Endothelial cell of umbilical vein (primary cell): ENCODE measurements at regions not wholly inside any gene's neighbourhood (a gene's known extent, or its start where the extent isn't known, plus 50 kb on each side); places are given as distances from the start of the nearest gene placed in this dataset.

Experiments
- BruUV-seq: library from RNA; stranded (reverse); fragments of 400-500 nt; replicated peaks from 2 replicates; lab custom pipeline; 2021; lab: Mats Ljungman, UMichigan
- CTCF ChIA-PET: fragments of 300-600, 350-600 bp; sonication (Branson Sonifier 250); formaldehyde crosslinking; loops from one replicate; lab custom pipeline; 2021; ENCODE audit warnings: antibody characterized with exemption, inconsistent platforms; lab: Charles Lee
- POLR2A ChIA-PET: fragments of 300-600, 350-600 bp; sonication (Branson Sonifier 250); formaldehyde crosslinking; loops from one replicate; lab custom pipeline; 2021; ENCODE audit warnings: antibody characterized with exemption, inconsistent platforms; lab: Charles Lee
- DNase-seq: peaks from one replicate; pipeline ENCODE4 v3.0.0-alpha.2; 2011; ENCODE audit warnings: low read depth, low spot score
- FAIRE-seq: peaks from 2 replicates; lab custom pipeline; 2011; peaks lifted over from hg19 to GRCh38; lab: Jason Lieb, UNC
- H2AFZ ChIP-seq: 2 replicates; pipeline ENCODE4 v1.6.0; 2012; ENCODE audit warnings: low read depth, low read length, control low read depth, inconsistent platforms
- H3K27ac ChIP-seq: 2 replicates; pipeline ENCODE4 v1.5.1; 2011; ENCODE audit warnings: low read depth, mild to moderate bottlenecking, control low read depth, low read length, moderate library complexity; ENCODE audit not compliant: insufficient read depth
- H3K27me3 ChIP-seq, 2 experiments: 2 replicates each; pipeline versions ENCODE4 v1.6.0 to v1.6.1; 2011; ENCODE audit warnings: low read length in 2 of 2, mixed read lengths in 1 of 2; ENCODE audit not compliant: control insufficient read depth in 2 of 2, insufficient read depth in 2 of 2
- H3K36me3 ChIP-seq, 2 experiments: 2 replicates in 1 of 2; 3 replicates in 1 of 2; pipeline ENCODE4 v1.5.1; 2011; ENCODE audit warnings: low read length in 2 of 2, mild to moderate bottlenecking in 1 of 2, moderate library complexity in 1 of 2; ENCODE audit not compliant: control insufficient read depth in 2 of 2, insufficient read depth in 2 of 2; ENCODE audit errors: extremely low read depth in 1 of 2
- H3K4me1 ChIP-seq: 3 replicates; pipeline ENCODE4 v1.5.1; 2011; ENCODE audit warnings: mild to moderate bottlenecking, low read length; ENCODE audit not compliant: control insufficient read depth, insufficient read depth; ENCODE audit errors: extremely low read depth
- H3K4me2 ChIP-seq: 2 replicates; pipeline ENCODE4 v1.6.1; 2011; ENCODE audit warnings: low read length, control low read depth, mixed read lengths; ENCODE audit not compliant: insufficient read depth
- H3K4me3 ChIP-seq, 3 experiments: fragments of 200-600 bp in 1 of 3; sonication (generic), shearing (Covaris generic) in 1 of 3; replicated peaks in 1 of 3; 2 replicates each; pipeline ENCODE4 v1.5.1; 2011 to 2016; ENCODE audit warnings: control low read depth in 3 of 3, low read length in 3 of 3, mild to moderate bottlenecking in 2 of 3, inconsistent platforms in 1 of 3, low read depth in 1 of 3, moderate library complexity in 1 of 3; ENCODE audit not compliant: insufficient read depth in 1 of 3
- H3K79me2 ChIP-seq: 2 replicates; pipeline ENCODE4 v1.6.0; 2012; ENCODE audit warnings: low read length, inconsistent platforms; ENCODE audit not compliant: control insufficient read depth, insufficient read depth
- H3K9ac ChIP-seq: replicated peaks from 2 replicates; pipeline ENCODE3; 2011; ENCODE audit warnings: low read length, control low read depth; ENCODE audit not compliant: insufficient read depth; ENCODE audit errors: extremely low read depth
- H3K9me1 ChIP-seq: replicated peaks from 3 replicates; pipeline ENCODE4 v1.6.0; 2011; ENCODE audit warnings: mild to moderate bottlenecking, low read length; ENCODE audit not compliant: control insufficient read depth, insufficient read depth; ENCODE audit errors: extremely low read depth
- H3K9me3 ChIP-seq: replicated peaks from 2 replicates; pipeline ENCODE4 v1.5.1; 2012; ENCODE audit warnings: low read length, inconsistent platforms; ENCODE audit not compliant: control insufficient read depth, insufficient read depth
- H4K20me1 ChIP-seq: replicated peaks from 2 replicates; pipeline ENCODE3; 2011; ENCODE audit warnings: mild to moderate bottlenecking, low read length; ENCODE audit not compliant: control insufficient read depth, insufficient read depth; ENCODE audit errors: extremely low read depth
- CTCF ChIP-seq, 2 donors: IDR thresholded peaks; 1 replicate in 1 of 2; 2 replicates in 1 of 2; pipeline ENCODE4 v1.5.1; 2011; ENCODE audit warnings: low read length in 2 of 2, mild to moderate bottlenecking in 2 of 2, moderate library complexity in 2 of 2, control low read depth in 1 of 2, inconsistent platforms in 1 of 2, low read depth in 1 of 2; ENCODE audit not compliant: insufficient read depth in 1 of 2; ENCODE audit errors: extremely low read depth in 1 of 2
- EZH2 ChIP-seq: IDR thresholded peaks from 2 replicates; pipeline ENCODE4 v1.6.1; 2012; ENCODE audit warnings: borderline replicate concordance, low read depth, mild to moderate bottlenecking, moderate library complexity, low read length, inconsistent platforms; ENCODE audit not compliant: severe bottlenecking
- FOS ChIP-seq: IDR thresholded peaks from 2 replicates; pipeline ENCODE4 v1.6.1; 2011; ENCODE audit warnings: mild to moderate bottlenecking, low read length, moderate library complexity, borderline replicate concordance; ENCODE audit not compliant: insufficient read depth
- GATA2 ChIP-seq: IDR thresholded peaks from 2 replicates; pipeline ENCODE4 v1.7.0; 2011; ENCODE audit warnings: low read depth, mild to moderate bottlenecking, moderate library complexity, mixed read lengths, low read length; ENCODE audit not compliant: insufficient read length, insufficient read depth
- JUN ChIP-seq: IDR thresholded peaks from 2 replicates; pipeline ENCODE4 v1.6.1; 2011; ENCODE audit warnings: borderline replicate concordance, low read depth; ENCODE audit not compliant: insufficient read length, insufficient read depth
- MAX ChIP-seq: IDR thresholded peaks from 2 replicates; pipeline ENCODE4 v1.6.1; 2011; ENCODE audit not compliant: insufficient read depth, insufficient read length
- MYC ChIP-seq: IDR thresholded peaks from one replicate; pipeline ENCODE4 v1.6.1; 2011; ENCODE audit warnings: mild to moderate bottlenecking, low read depth, low read length
- POLR2A ChIP-seq: IDR thresholded peaks from 2 replicates; pipeline ENCODE4 v1.6.1; 2012; ENCODE audit warnings: low read depth, mild to moderate bottlenecking, control low read depth, low read length
- POLR2AphosphoS5 ChIP-seq: IDR thresholded peaks from 2 replicates; pipeline ENCODE4 v1.6.1; 2012; ENCODE audit warnings: low read depth, mild to moderate bottlenecking, control low read depth, low read length, moderate library complexity; ENCODE audit not compliant: insufficient read depth
- dilution Hi-C: fragments of 300-500 bp; cut with MboI; formaldehyde crosslinking; loops from one replicate; pipeline ENCODE4 v1.15.0; 2019; ENCODE audit warnings: low sequenced_read_pairs; ENCODE audit not compliant: extremely low pct_ligation_motif_present
- intact Hi-C: fragments of 100-400 bp; cut with micrococcal nuclease; formaldehyde crosslinking; loops from one replicate; pipeline ENCODE4 v1.10.0; 2022

- Histone ChIP-seq H3K36me3 (no peaks in the 10 kb centered on the region), H3K9me1 (no peaks in the 10 kb centered on the region), H3K9me3 (no peaks in the 10 kb centered on the region), H3K79me2 (no peaks in the 10 kb centered on the region), H3K4me3 (no peak overlapping the region), H3K4me1 (no peaks in the 10 kb centered on the region), H3K4me2 (no peak overlapping the region), H2AFZ (no peak overlapping the region), H4K20me1 (no peaks in the 10 kb centered on the region), H3K9ac (no peak overlapping the region), H3K27ac (no peak overlapping the region), H3K27me3 (no peaks in the 10 kb centered on the region)
- no TSS peak for BruUV-seq
- TF ChIP-seq JUN, result no peak
- no peak for TF ChIP-seq MAX
- TF ChIP-seq FOS, result no peak
- no peak for TF ChIP-seq CTCF (IDR thresholded peaks at IDR 0.05; ENCODE audit: extremely low read depth in 1 of 2, insufficient read depth in 1 of 2, low read depth in 1 of 2, low read length in 2 of 2)
- TF ChIP-seq EZH2, result no peak
- no peak for TF ChIP-seq POLR2AphosphoS5
- no peak for TF ChIP-seq POLR2A
- no peak for TF ChIP-seq GATA2
- TF ChIP-seq MYC, result no peak
- ChIA-PET CTCF (interaction anchor here (0.8 to 2.1 kb wide), 2 partner anchors 11 to 34 kb away, joined by 3 to 6 read pairs; no protein-coding TSS in a partner anchor), POLR2A (no interaction called here)
- DNase-seq (no peak), FAIRE-seq (no peak)
- intact Hi-C loops, result no loop called here
- dilution Hi-C loops, result no loop called here
Observed at GRCh38 chr14:23763394-23763793, 127.2 kb downstream of the DHRS2 start.
